PC-9 (cell line): ENCODE measurements at regions not wholly inside any gene's neighbourhood (a gene's known extent, or its start where the extent isn't known, plus 50 kb on each side); places are given as distances from the start of the nearest gene placed in this dataset.
"Not testable (repeated sequence)": the region's sequence is repeated elsewhere in the genome, so short reads cannot be mapped to it uniquely, and the experiment has no call there.

Source experiments
- EZH2 ChIP-seq: fragments of 200-600 bp; sonication (generic); IDR thresholded peaks from 2 replicates; pipeline ENCODE4 v1.8.0; 2017; ENCODE audit warnings: antibody characterized with exemption, low read depth
- TF ChIP-seq, protein P1 (sequence below): fragments of 200-600 bp; sonication (generic); conservative IDR thresholded peaks from 2 replicates; pipeline ENCODE4 v1.6.1; 2017; ENCODE audit warnings: mixed run types, antibody characterized with exemption, mild to moderate bottlenecking, moderate library complexity

DNA sequence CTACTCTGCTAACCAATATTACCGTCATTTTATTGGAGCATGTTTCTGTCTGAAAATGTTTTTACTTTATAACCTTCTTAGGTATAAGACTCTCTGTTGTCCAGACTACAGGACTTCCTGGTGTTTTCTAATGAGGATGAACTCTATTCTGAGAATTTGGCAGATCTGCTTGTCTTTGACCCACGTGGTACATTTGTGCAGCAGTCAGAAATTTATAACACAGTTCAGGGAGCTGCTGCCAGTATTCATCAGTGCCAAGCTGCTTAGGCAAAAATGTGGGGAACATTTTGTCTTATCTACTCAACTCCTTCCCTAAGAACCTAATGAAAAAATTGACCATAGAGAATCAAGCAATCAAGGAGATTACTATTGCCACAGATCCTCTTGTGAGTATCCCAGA is 108.0 kb downstream of the OR4C45 start:
- TF ChIP-seq, protein P1, sequence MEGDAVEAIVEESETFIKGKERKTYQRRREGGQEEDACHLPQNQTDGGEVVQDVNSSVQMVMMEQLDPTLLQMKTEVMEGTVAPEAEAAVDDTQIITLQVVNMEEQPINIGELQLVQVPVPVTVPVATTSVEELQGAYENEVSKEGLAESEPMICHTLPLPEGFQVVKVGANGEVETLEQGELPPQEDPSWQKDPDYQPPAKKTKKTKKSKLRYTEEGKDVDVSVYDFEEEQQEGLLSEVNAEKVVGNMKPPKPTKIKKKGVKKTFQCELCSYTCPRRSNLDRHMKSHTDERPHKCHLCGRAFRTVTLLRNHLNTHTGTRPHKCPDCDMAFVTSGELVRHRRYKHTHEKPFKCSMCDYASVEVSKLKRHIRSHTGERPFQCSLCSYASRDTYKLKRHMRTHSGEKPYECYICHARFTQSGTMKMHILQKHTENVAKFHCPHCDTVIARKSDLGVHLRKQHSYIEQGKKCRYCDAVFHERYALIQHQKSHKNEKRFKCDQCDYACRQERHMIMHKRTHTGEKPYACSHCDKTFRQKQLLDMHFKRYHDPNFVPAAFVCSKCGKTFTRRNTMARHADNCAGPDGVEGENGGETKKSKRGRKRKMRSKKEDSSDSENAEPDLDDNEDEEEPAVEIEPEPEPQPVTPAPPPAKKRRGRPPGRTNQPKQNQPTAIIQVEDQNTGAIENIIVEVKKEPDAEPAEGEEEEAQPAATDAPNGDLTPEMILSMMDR: not testable (repeated sequence)
- TF ChIP-seq EZH2: not testable (repeated sequence)
